ENCODE measurements at regions not wholly inside any gene's neighbourhood (a gene's known extent, or its start where the extent isn't known, plus 50 kb on each side); places are given as distances from the start of the nearest gene placed in this dataset.

DNA sequence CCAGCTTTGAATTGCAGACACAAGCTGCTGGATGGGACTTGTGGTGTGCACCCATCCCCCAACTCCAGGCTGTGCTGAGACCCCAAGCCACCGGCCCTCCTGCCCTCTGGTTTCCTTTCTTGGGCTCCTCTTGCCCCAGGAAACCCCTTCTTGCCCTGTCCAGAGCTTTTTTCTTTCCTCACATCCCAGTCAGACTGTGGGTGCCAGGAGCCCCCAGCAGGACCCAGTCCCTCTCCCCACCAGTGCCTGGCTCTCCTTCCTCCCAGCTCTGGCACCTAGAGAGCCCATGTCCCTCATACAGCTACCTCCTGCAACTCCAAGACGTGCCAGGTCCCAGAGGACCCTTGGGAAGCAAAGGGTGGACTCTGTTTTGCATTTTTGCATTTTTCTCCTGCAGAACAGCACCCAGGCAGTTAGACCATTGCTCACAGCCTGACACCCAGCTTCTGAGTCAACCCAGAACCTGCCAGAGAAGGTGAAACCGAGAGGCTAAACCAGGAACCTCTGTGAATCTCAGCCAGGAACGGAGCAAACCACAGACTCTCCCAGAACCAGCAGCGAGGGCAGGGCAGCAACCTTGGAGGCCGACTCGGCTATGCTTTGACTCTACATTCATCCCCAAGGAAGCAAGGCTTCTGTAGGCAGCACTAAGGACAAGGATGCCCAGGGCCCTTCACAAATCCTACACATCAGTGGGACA is 221.1 kb downstream of the ANAPC1 start:
- no peak for TF ChIP-seq POLR2A (IDR thresholded peaks at IDR 0.05; ENCODE audit: borderline replicate concordance, extremely low read depth, insufficient read depth, insufficient read length)
- no peak for TF ChIP-seq CTCF (IDR thresholded peaks at IDR 0.05 in 2 of 3, conservative IDR thresholded peaks at IDR 0.05 in 1 of 3; ENCODE audit: borderline replicate concordance in 1 of 3, insufficient read depth in 1 of 3, low read depth in 2 of 3, low read length in 2 of 3)
- TF ChIP-seq EZH2 (IDR thresholded peaks at IDR 0.05) = no peak
- no peak for TF ChIP-seq JUND (IDR thresholded peaks at IDR 0.05)
- TF ChIP-seq POLR2AphosphoS5 (IDR thresholded peaks at IDR 0.05; ENCODE audit: low read depth, low read length) = no peak
- no peak for TF ChIP-seq SRF (IDR thresholded peaks at IDR 0.05; ENCODE audit: low read depth)
- no peak for TF ChIP-seq YY1 (IDR thresholded peaks at IDR 0.05; ENCODE audit: extremely low read depth, insufficient replicate concordance, low read depth, low read length)
- TF ChIP-seq, protein P1, sequence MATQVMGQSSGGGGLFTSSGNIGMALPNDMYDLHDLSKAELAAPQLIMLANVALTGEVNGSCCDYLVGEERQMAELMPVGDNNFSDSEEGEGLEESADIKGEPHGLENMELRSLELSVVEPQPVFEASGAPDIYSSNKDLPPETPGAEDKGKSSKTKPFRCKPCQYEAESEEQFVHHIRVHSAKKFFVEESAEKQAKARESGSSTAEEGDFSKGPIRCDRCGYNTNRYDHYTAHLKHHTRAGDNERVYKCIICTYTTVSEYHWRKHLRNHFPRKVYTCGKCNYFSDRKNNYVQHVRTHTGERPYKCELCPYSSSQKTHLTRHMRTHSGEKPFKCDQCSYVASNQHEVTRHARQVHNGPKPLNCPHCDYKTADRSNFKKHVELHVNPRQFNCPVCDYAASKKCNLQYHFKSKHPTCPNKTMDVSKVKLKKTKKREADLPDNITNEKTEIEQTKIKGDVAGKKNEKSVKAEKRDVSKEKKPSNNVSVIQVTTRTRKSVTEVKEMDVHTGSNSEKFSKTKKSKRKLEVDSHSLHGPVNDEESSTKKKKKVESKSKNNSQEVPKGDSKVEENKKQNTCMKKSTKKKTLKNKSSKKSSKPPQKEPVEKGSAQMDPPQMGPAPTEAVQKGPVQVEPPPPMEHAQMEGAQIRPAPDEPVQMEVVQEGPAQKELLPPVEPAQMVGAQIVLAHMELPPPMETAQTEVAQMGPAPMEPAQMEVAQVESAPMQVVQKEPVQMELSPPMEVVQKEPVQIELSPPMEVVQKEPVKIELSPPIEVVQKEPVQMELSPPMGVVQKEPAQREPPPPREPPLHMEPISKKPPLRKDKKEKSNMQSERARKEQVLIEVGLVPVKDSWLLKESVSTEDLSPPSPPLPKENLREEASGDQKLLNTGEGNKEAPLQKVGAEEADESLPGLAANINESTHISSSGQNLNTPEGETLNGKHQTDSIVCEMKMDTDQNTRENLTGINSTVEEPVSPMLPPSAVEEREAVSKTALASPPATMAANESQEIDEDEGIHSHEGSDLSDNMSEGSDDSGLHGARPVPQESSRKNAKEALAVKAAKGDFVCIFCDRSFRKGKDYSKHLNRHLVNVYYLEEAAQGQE (IDR thresholded peaks at IDR 0.05; ENCODE audit: low read depth) = no peak
- no peak for TF ChIP-seq TCF7L2 (IDR thresholded peaks at IDR 0.05; ENCODE audit: borderline replicate concordance, extremely low read depth, insufficient read depth, insufficient read length)
- no peak for TF ChIP-seq ATF3 (IDR thresholded peaks at IDR 0.05)

All from HCT116 (cell line).